ENCODE measurements at regions not wholly inside any gene's neighbourhood (a gene's known extent, or its start where the extent isn't known, plus 50 kb on each side); places are given as distances from the start of the nearest gene placed in this dataset.
"Not testable (repeated sequence)": the region's sequence is repeated elsewhere in the genome, so short reads cannot be mapped to it uniquely, and the experiment has no call there.

DNA sequence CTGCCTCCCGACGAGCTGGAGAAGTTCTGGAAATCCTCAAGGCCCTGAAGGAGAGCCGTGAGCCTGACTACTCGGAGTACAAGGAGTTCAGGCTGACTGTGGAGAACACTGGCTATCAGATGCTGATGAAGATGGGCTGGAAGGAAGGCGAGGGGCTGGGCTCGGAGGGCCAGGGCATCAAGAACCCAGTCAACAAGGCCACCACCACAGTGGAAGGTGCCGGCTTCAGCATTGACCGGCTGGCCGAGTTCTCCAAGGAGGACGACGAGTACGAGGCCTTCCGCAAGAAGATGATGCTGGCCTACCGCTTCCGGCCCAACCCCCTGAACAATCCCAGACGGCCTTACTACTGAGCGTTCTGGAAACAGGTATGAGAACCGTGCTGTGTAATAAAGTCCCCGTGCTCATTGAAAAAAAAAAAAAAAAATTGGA, 366.1 kb upstream of the ATXN7L3B start:
- TF ChIP-seq, protein P1, sequence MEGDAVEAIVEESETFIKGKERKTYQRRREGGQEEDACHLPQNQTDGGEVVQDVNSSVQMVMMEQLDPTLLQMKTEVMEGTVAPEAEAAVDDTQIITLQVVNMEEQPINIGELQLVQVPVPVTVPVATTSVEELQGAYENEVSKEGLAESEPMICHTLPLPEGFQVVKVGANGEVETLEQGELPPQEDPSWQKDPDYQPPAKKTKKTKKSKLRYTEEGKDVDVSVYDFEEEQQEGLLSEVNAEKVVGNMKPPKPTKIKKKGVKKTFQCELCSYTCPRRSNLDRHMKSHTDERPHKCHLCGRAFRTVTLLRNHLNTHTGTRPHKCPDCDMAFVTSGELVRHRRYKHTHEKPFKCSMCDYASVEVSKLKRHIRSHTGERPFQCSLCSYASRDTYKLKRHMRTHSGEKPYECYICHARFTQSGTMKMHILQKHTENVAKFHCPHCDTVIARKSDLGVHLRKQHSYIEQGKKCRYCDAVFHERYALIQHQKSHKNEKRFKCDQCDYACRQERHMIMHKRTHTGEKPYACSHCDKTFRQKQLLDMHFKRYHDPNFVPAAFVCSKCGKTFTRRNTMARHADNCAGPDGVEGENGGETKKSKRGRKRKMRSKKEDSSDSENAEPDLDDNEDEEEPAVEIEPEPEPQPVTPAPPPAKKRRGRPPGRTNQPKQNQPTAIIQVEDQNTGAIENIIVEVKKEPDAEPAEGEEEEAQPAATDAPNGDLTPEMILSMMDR (IDR thresholded peaks at IDR 0.05; ENCODE audit: low read depth, low read length) = no peak
- ChIA-PET CTCF (no interaction called here), POLR2A (no interaction called here)
- DNase-seq (ENCODE audit: low read depth, low spot score) = no peak
- Histone ChIP-seq H3K9me3 (ENCODE audit: control insufficient read depth, insufficient read depth, low read length) (peaks cover 15% of the 10 kb centered on the region), H3K4me3 (ENCODE audit: low read depth, low read length) (no peak overlapping the region), H3K27ac (ENCODE audit: low read depth, low read length) (no peak overlapping the region), H3K27me3 (ENCODE audit: control insufficient read depth, insufficient read depth, low read length) (no peaks in the 10 kb centered on the region)

DNA sequence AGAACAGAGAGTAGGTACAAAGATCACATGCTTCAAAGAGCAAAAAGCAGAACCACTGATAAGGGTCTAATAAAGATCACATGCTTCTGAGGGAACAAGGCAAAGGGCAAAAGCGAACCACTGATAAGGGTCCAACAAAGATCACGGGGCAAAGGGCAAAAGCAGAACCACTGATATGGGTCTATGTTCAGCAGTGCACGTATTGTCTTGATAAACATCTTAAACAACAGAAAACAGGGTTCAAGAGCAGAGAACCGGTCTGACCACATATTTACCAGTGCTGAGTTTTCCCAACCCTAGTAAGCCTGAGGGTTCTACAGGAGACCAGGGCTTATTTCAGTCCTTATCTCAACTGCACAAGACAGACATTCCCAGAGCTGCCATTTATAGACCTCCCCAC, 362.7 kb upstream of the ATXN7L3B start:
- DNase-seq (ENCODE audit: low read depth, low spot score); CTCF ChIA-PET; H3K4me3 ChIP-seq (ENCODE audit: low read depth, low read length); POLR2A ChIA-PET; H3K27me3 ChIP-seq (ENCODE audit: control insufficient read depth, insufficient read depth, low read length); H3K27ac ChIP-seq (ENCODE audit: low read depth, low read length): not testable (repeated sequence)
- peaks cover 21% of the 10 kb centered on the region for H3K9me3 ChIP-seq (ENCODE audit: control insufficient read depth, insufficient read depth, low read length)

DNA sequence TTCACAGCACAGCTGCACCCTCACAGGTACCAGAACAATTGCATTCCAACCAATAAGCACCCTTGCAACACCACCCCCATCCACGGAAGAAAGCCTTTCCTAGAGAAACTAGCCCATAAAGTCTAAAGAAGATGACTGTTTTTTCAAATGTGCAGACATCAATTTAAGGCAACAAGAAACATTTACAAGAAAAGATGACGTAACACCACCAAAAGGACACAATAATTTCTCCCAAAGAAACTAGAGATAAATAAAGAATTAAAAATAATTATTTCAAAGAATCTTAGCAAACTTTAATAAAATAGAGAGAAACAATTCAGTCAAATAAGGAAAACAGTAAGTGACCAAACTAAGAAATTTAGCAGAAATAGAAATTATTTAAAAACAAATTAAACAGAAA, 352.3 kb upstream of the ATXN7L3B start:
- Histone ChIP-seq H3K9me3 (ENCODE audit: control insufficient read depth, insufficient read depth, low read length) (peaks cover 12% of the 10 kb centered on the region; the same call in 1 of the 2 replicates), H3K27me3 (ENCODE audit: control insufficient read depth, insufficient read depth, low read length) (no peaks in the 10 kb centered on the region), H3K27ac (ENCODE audit: low read depth, low read length) (no peak overlapping the region), H3K4me3 (ENCODE audit: low read depth, low read length) (no peak overlapping the region)
- TF ChIP-seq, protein P1 (IDR thresholded peaks at IDR 0.05; ENCODE audit: low read depth, low read length) = no peak
- no peak for DNase-seq (ENCODE audit: low read depth, low spot score)
- ChIA-PET POLR2A (no interaction called here), CTCF (no interaction called here)

DNA sequence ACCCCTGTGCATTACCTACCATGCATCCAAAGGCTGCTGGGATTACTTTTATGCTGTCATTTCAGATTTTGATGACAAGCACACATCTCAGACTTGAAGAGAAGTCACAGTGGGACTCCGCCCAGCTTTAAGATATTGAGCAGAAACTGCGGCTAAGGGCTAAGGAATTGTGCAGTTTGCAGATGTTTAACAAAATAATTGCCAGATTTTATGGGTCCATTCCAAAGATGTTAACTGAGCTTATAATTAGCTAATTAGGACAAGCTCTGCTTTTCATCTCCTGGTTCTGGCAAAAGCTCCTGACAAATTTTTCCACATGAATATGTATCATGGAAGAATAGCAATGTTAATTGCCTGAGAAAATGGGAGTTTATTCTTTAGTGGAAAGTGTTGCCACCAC, 344.4 kb upstream of the ATXN7L3B start:
- H3K9me3 ChIP-seq (ENCODE audit: control insufficient read depth, insufficient read depth, low read length) = peaks cover 3% of the 10 kb centered on the region; the same call in 1 of the 2 replicates
- H3K27ac ChIP-seq (ENCODE audit: low read depth, low read length) = no peak overlapping the region
- DNase-seq (ENCODE audit: low read depth, low spot score) = no peak
- no peaks in the 10 kb centered on the region for H3K27me3 ChIP-seq (ENCODE audit: control insufficient read depth, insufficient read depth, low read length)
- POLR2A ChIA-PET = no interaction called here
- CTCF ChIA-PET = no interaction called here
- no peak overlapping the region for H3K4me3 ChIP-seq (ENCODE audit: low read depth, low read length)
- TF ChIP-seq, protein P1 (IDR thresholded peaks at IDR 0.05; ENCODE audit: low read depth, low read length) = no peak

DNA sequence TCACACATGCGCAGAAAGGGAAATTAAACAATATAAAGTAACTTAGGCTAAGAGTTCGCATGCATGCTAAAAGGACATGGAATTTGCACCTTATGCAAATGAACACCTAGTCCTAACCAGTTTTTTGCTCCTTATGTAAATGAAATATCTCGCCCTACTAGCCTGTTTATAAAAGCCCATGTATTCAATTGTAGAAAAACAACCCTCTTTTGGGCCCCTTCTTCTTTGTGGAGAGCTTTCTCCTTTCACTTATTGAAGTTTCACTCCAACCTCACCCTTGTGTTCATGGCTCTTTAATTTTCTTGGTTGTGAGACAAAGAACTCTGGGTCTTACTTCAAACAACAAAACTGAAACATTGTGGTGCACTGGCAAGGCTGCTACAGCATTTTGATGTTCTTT, 333.4 kb upstream of the ATXN7L3B start:
- Histone ChIP-seq H3K4me3 (ENCODE audit: low read depth, low read length) (no peak overlapping the region), H3K27me3 (ENCODE audit: control insufficient read depth, insufficient read depth, low read length) (no peaks in the 10 kb centered on the region), H3K9me3 (ENCODE audit: control insufficient read depth, insufficient read depth, low read length) (no peaks in the 10 kb centered on the region), H3K27ac (ENCODE audit: low read depth, low read length) (no peak overlapping the region)
- DNase-seq (ENCODE audit: low read depth, low spot score) = no peak
- ChIA-PET POLR2A (no interaction called here), CTCF (no interaction called here)
- TF ChIP-seq, protein P1 (IDR thresholded peaks at IDR 0.05; ENCODE audit: low read depth, low read length) = no peak

Measured in AG04450 (cell line).